Nucleus accumbens (tissue), 56 donors: ENCODE measurements at regions not wholly inside any gene's neighbourhood (a gene's known extent, or its start where the extent isn't known, plus 50 kb on each side); places are given as distances from the start of the nearest gene placed in this dataset.

Source experiments
- DNase-seq, 56 donors: peaks; one replicate each; lab custom pipeline; 2025; lab: John Stamatoyannopoulos, UW

GRCh38 chr6:167572106-167572505 is 247.2 kb downstream of the TTLL2 start:
- no peak for DNase-seq

- peak in 1 of 56 donors; percentile 17 for DNase-seq
Observed at GRCh38 chr6:167572841-167573271, 248.0 kb downstream of the TTLL2 start.

GRCh38 chr6:167573461-167574215 is 248.8 kb downstream of the TTLL2 start:
- no peak for DNase-seq

- no peak for DNase-seq
Observed at GRCh38 chr6:167574431-167575151, 249.7 kb downstream of the TTLL2 start.

GRCh38 chr6:167575158-167575696 is 250.3 kb downstream of the TTLL2 start:
- DNase-seq: no peak

GRCh38 chr6:167576050-167576741 is 250.5 kb upstream of the AFDN start:
- no peak for DNase-seq

- DNase-seq: no peak
Observed at GRCh38 chr6:167576828-167577503, 249.7 kb upstream of the AFDN start.

GRCh38 chr6:167577891-167578361 is 248.8 kb upstream of the AFDN start:
- no peak for DNase-seq

GRCh38 chr6:167578371-167578901 is 248.3 kb upstream of the AFDN start:
- DNase-seq: no peak

- no peak for DNase-seq
Observed at GRCh38 chr6:167579806-167580618, 246.7 kb upstream of the AFDN start.

GRCh38 chr6:167580619-167580911 is 246.1 kb upstream of the AFDN start:
- no peak for DNase-seq

- no peak for DNase-seq
Observed at GRCh38 chr6:167581637-167582036, 245.1 kb upstream of the AFDN start.

GRCh38 chr6:167583412-167583811 is 243.3 kb upstream of the AFDN start:
- DNase-seq: no peak

GRCh38 chr6:167588181-167588919 is 238.4 kb upstream of the AFDN start:
- DNase-seq: peak in 15 of 56 donors; percentile 21 to 56 (median 37)

GRCh38 chr6:167588920-167589614 is 237.6 kb upstream of the AFDN start:
- no peak for DNase-seq

- no peak for DNase-seq
Observed at GRCh38 chr6:167589615-167589940, 237.1 kb upstream of the AFDN start.

- DNase-seq: no peak
Observed at GRCh38 chr6:167590193-167590592, 236.5 kb upstream of the AFDN start.
